Activated T-cell treated with anti-CD3 and anti-CD28 coated beads, Interleukin-2, amount 50 U/mL, for 4 hours (primary cell): ENCODE measurements at regions not wholly inside any gene's neighbourhood (a gene's known extent, or its start where the extent isn't known, plus 50 kb on each side); places are given as distances from the start of the nearest gene placed in this dataset.

ENCODE experiments used
- ATAC-seq, 2 donors: fragments of 200-7000 bp; cut with Tn5 transposase; one replicate each; pipeline ENCODE4 v1.10.0; 2021
- DNase-seq: peaks from one replicate; pipeline ENCODE4 v3.0.0-alpha.2; 2020
- H3K27me3 Mint-ChIP-seq: one replicate; pipeline ENCODE4 v1.8.0; 2021; ENCODE audit warnings: low read depth, mixed read lengths
- H3K36me3 Mint-ChIP-seq: one replicate; pipeline ENCODE4 v1.8.0; 2022; ENCODE audit warnings: mixed read lengths; ENCODE audit not compliant: insufficient read depth
- H3K4me1 Mint-ChIP-seq: one replicate; pipeline ENCODE4 v1.8.0; 2021; ENCODE audit warnings: low read depth, mixed read lengths
- H3K4me3 Mint-ChIP-seq: one replicate; pipeline ENCODE4 v1.8.0; 2021; ENCODE audit warnings: mild to moderate bottlenecking, moderate library complexity, mixed read lengths
- H3K9me3 Mint-ChIP-seq: one replicate; pipeline ENCODE4 v1.8.0; 2021; ENCODE audit warnings: mixed read lengths

DNA sequence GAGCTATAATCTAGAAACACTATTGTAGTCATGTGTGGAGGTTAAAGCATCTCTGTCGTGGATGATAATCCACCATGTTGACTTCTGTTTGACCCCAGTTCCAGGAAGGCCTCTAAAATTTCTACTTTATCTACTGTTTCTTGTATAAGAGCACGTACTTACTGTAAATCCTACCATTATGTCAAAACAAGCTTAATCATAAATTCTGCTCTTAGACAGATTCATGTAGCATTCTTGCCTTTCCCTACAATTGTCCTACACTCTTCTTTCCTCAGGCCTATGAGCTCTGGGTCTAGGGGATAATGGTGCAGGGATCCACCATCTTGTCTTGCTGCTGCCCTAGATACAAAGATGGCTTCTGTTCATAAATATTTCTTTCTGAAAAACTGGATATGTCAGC lies 2594.3 kb downstream of the ARAP2 start:
- Mint-ChIP-seq H3K36me3 (no peaks in the 10 kb centered on the region), H3K9me3 (peaks cover 14% of the 10 kb centered on the region), H3K4me1 (no peaks in the 10 kb centered on the region), H3K4me3 (no peak overlapping the region), H3K27me3 (no peaks in the 10 kb centered on the region)
- ATAC-seq: no peak
- no peak for DNase-seq

DNA sequence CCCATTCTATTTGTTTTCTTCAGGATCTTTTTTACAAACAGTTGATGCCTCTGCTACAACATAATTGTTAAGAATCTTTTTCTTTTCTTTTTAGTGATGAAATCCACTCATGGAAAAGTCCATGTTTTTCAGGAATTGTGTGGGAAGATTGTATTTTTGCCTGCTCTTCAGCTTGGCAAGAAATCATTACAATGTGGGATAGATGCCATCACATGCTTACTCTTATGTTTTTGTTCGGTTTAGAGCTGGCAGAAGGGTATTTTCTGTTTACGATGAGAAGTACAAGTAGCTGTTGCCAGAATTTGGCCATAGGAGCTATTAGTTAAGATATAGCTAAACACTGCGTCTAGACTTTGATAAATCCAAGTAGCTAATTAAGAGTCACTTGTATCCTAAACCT lies 2585.3 kb downstream of the ARAP2 start:
- Mint-ChIP-seq H3K4me1 (no peaks in the 10 kb centered on the region), H3K27me3 (no peaks in the 10 kb centered on the region), H3K4me3 (no peak overlapping the region), H3K36me3 (no peaks in the 10 kb centered on the region), H3K9me3 (peaks cover 22% of the 10 kb centered on the region)
- DNase-seq (no peak), ATAC-seq (no peak)

DNA sequence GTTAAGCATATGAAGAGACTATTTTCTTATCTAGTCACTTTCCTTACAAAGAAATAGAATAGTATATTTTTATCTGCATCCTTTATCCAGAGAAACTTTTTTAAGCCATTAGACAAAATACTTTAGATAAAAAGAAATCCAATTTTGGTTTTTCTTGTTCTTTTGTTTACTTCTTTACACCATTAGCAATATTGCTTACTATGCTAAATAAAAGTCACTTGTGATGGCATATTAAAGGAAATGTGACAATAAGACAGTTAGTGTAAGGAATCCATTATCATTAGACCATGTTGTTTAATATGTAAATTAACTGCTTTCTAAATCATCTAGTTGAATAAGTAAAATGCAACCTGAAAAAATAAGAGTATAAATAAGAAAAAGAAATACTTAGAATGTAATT lies 2582.7 kb downstream of the ARAP2 start:
- ATAC-seq: no peak
- H3K9me3 Mint-ChIP-seq: peaks cover 40% of the 10 kb centered on the region
- no peaks in the 10 kb centered on the region for H3K4me1 Mint-ChIP-seq

DNA sequence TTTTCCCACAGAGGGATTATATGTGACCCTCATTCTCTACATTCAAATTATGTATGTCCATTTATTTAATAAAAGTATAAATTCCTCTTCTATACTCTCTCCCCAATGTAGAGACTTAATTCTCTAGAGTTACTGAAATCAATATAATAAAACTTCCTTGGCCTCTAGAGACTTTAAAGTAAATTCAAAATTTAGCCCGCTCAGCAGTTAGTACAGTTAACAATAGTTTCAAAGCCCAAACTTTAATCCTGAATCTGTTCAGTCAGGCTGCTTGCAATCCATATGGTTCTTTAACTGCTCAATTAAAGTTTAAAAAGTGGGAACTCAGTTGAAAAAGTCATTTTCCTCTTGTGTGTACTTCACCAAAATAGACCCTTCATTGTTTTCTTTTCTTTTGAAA lies 2558.4 kb downstream of the ARAP2 start:
- no peak overlapping the region for H3K4me3 Mint-ChIP-seq
- no peak for DNase-seq
- peaks cover 22% of the 10 kb centered on the region for H3K9me3 Mint-ChIP-seq
- no peaks in the 10 kb centered on the region for H3K4me1 Mint-ChIP-seq
- ATAC-seq: no peak
- H3K27me3 Mint-ChIP-seq: no peaks in the 10 kb centered on the region
- H3K36me3 Mint-ChIP-seq: no peaks in the 10 kb centered on the region

More for the DNA sequence above, 2582.7 kb downstream of the ARAP2 start:
- no peaks in the 10 kb centered on the region for H3K36me3 Mint-ChIP-seq
- DNase-seq: no peak
- no peaks in the 10 kb centered on the region for H3K27me3 Mint-ChIP-seq
- no peak overlapping the region for H3K4me3 Mint-ChIP-seq

DNA sequence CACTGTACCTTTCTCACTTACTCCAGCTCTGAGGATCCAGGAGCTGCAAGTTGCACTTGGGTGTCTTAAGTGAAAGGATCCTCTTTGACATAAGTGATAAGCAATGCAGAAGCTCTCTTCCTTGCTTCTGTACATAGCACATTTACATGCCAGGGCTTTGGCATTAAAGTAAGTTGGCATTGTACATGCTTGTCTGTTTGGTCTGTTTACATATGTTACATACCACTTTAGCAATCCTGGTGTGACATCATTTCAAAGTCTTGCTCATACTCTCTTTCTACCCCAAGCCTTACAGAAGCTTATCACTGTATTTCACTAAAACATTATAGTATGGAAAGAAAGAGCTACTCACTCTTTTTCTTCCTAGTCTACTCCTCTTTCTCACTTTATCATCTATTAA lies 2548.3 kb downstream of the ARAP2 start:
- Mint-ChIP-seq H3K9me3 (peaks cover 10% of the 10 kb centered on the region), H3K4me3 (no peak overlapping the region), H3K4me1 (no peaks in the 10 kb centered on the region), H3K27me3 (no peaks in the 10 kb centered on the region), H3K36me3 (no peaks in the 10 kb centered on the region)
- ATAC-seq: no peak
- DNase-seq: no peak

DNA sequence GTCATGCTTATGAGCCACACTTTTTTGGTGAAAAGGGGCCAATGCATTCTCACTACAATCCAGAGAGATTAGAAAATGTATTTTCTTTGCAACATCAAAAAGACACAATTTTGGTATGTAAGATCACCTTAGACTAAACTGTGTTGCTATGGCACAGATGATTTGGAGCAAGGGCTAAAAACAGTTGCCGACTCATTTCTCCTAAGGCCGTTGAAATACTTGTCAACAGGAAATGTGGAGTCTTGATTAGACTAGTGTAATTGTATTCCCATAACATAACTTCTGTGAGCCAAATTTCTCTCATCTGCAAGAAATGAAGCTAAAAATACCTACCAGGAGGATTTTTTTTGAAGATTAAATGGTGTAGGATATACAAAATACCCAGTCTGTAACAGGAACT lies 2547.7 kb downstream of the ARAP2 start:
- Mint-ChIP-seq H3K27me3 (no peaks in the 10 kb centered on the region), H3K4me1 (no peaks in the 10 kb centered on the region), H3K36me3 (no peaks in the 10 kb centered on the region), H3K4me3 (no peak overlapping the region), H3K9me3 (peaks cover 10% of the 10 kb centered on the region)
- no peak for ATAC-seq
- DNase-seq: no peak

DNA sequence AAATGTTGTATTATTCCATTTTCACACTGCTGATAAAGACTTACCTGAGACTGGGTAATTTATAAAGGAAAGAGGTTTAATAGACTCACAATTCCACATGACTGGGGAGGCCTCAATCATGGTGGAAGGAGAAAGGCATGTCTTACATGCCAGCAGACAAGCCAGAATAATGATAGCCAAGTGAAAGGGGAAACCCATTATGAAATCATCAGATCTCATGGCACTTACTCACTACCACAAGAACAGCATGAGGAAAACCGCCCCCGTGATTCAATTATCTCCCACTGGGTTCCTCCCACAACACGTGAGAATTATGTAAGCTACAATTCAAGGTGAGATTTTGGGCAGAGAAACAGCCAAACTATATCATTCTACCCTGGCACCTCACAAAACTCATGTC lies 2535.1 kb downstream of the ARAP2 start:
- Mint-ChIP-seq H3K4me1 (no peaks in the 10 kb centered on the region), H3K4me3 (no peak overlapping the region), H3K9me3 (peaks cover 24% of the 10 kb centered on the region), H3K27me3 (no peaks in the 10 kb centered on the region), H3K36me3 (no peaks in the 10 kb centered on the region)
- no peak for ATAC-seq
- DNase-seq: no peak

DNA sequence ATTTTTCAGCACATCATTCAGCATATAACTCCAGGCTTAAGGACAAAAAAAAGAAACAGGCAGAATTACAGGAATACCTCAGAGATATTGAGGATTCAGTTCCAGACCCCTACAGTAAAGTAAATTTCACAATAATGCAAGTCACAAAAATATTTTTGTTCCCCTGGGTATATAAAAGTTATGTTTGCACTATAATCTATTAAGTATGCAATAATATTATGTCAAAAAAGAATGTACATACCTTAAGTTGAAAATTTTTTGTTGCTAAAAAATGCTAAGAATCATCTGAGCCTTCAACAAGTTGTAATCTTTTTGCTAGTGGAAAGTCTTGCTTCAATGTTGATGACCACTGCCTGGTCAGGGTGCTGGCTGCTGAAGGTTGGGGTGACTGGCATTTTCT lies 2532.5 kb downstream of the ARAP2 start:
- DNase-seq (no peak), ATAC-seq (no peak)
- H3K4me3 Mint-ChIP-seq: no peak overlapping the region
- H3K27me3 Mint-ChIP-seq: no peaks in the 10 kb centered on the region
- no peaks in the 10 kb centered on the region for H3K36me3 Mint-ChIP-seq
- no peaks in the 10 kb centered on the region for H3K4me1 Mint-ChIP-seq
- peaks cover 14% of the 10 kb centered on the region for H3K9me3 Mint-ChIP-seq

DNA sequence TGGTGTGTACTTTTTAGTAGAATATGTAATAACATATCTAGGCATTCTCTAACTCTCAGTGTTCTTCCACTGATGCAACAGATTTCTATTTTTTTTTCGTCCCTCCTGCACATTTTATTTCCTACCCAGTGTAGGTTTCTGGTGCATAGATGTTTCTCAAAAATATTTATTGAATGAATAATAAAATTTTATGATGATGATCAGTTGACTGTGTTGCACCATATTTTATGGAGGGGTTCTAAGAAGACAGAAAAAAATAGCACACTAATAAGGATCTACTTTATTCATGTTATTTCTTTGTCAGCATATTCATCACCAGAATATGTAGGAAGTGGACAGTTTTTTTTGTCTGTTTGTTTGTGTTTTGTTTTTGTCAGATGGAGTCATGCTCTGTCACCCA lies 2529.3 kb downstream of the ARAP2 start:
- Mint-ChIP-seq H3K4me3 (no peak overlapping the region), H3K27me3 (no peaks in the 10 kb centered on the region), H3K4me1 (no peaks in the 10 kb centered on the region), H3K36me3 (no peaks in the 10 kb centered on the region), H3K9me3 (peaks cover 7% of the 10 kb centered on the region)
- ATAC-seq (no peak), DNase-seq (no peak)

DNA sequence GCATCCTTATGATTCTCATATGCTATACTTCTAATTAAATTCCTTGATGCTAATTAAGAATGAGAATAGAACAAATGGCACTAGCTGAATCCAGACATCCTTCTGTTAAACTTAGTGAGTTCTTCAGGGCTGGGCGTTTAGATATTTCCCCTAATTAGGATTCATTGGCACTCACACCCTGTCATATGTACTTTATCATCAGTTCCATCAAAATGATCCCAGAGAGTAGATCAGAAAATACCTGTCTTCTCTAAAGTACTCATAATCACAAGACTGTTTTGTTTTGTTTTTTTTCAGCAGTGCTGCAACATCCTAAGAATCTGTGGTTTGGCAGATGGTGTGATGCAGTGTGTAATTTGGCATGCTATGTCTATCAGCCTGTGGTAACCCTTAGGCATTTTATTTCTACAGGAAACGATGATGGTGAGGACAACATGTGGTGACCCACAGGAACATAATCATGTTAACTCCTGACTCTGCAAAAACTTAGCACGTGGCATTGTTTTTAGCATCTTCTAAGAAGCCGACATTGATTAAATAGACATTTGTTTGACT lies 2528.4 kb downstream of the ARAP2 start:
- Mint-ChIP-seq H3K4me1 (no peaks in the 10 kb centered on the region), H3K4me3 (no peak overlapping the region), H3K9me3 (peaks cover 2% of the 10 kb centered on the region), H3K27me3 (no peaks in the 10 kb centered on the region), H3K36me3 (no peaks in the 10 kb centered on the region)
- ATAC-seq (no peak), DNase-seq (no peak)

DNA sequence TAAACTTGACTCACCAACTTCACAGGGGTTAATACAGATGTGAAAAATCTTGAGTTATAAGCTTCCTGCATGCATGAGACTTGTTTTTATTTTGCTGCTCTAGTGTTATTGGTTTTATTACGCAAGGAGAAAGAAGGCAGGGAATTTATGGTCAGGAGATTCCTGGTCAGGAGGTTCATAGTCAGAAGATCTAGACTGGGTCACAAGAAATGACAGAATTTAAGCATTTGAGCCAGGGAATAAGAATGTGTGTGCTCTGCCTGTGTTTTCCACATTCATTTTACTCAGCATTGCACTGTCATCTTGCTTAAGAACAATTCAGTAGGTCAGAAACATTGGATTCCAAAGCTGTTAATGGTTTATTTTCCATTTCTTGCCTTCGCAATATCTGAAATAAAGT lies 2522.1 kb downstream of the ARAP2 start:
- H3K36me3 Mint-ChIP-seq: no peaks in the 10 kb centered on the region
- no peaks in the 10 kb centered on the region for H3K27me3 Mint-ChIP-seq
- no peak overlapping the region for H3K4me3 Mint-ChIP-seq
- no peaks in the 10 kb centered on the region for H3K4me1 Mint-ChIP-seq
- no peak for DNase-seq
- no peaks in the 10 kb centered on the region for H3K9me3 Mint-ChIP-seq
- ATAC-seq: no peak

DNA sequence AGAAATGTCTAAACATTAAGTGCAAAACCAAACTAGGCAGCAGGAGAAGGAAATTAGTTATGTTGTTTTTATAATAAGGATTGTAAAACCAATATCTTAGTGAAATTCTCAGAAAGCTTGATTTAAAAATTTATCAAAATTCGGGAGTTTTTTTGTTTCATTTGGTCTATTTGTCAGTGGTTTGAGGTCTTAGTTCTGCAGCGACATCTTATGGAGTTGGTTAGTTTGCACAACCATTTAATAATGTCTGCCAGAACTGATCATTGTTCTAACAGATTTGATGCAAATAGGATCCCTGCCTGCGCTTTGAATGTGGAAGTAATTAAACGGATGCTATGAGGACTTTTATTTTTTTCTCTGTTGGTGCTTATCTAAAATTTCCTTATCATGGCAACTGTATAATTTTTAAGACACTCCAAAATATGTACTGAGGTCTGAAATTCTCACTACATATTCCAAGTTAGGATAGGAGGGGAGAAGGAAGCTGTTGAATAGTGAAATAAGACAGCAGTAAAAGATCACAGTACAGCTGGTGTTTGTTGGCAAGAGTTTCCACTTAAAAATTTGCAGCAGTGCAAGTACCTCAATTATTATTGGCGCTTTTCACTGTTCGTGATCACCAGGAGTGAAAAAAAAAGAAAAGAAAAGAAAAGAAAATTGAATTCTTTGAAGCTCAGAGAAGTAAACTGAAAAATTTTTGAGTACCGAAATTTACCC lies 2521.4 kb downstream of the ARAP2 start:
- H3K36me3 Mint-ChIP-seq: no peaks in the 10 kb centered on the region
- no peaks in the 10 kb centered on the region for H3K27me3 Mint-ChIP-seq
- DNase-seq (no peak), ATAC-seq (no peak)
- H3K4me1 Mint-ChIP-seq: no peaks in the 10 kb centered on the region
- H3K4me3 Mint-ChIP-seq: no peak overlapping the region
- H3K9me3 Mint-ChIP-seq: no peaks in the 10 kb centered on the region

DNA sequence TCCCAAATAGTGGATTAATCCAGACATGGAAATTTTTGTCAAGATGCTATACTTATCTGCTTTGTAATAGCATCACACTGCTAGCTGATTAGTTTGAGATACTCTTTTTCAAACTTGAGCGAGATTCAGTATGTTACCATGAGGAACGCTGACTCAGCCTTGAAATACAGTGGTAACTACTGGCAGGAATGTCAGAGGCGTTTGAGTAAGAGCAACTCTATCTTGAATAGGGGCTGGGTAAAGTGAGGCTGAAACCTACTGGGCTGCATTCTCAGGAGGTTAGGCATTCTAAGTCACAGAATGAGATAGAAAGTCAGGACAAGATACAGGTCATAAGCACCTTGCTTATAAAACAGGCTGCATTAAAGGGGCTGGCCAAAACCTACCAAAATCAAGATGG lies 2519.6 kb downstream of the ARAP2 start:
- no peak for DNase-seq
- Mint-ChIP-seq H3K36me3 (no peaks in the 10 kb centered on the region), H3K9me3 (no peaks in the 10 kb centered on the region)

DNA sequence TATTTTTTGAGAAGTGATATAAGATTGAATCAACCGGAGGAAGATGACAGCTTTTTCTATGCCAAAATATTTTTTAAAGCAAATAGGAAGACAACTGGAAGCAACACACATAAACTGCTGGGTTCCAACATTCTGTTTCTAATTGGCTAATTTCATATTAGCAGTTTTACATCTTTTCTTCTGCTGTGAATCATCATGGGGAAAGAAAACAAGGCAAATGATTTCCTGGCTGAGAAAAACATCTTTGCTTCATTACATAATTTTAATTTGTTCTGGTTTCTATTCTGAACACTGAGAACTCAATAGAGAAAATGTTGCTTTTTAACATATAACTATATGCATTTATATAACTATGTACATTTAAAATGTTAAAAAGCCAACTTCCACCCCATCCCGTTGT lies 2518.5 kb downstream of the ARAP2 start:
- ATAC-seq: no peak
- Mint-ChIP-seq H3K9me3 (no peaks in the 10 kb centered on the region), H3K4me3 (no peak overlapping the region), H3K4me1 (no peaks in the 10 kb centered on the region), H3K36me3 (no peaks in the 10 kb centered on the region), H3K27me3 (no peaks in the 10 kb centered on the region)
- no peak for DNase-seq

More for the DNA sequence above, 2519.6 kb downstream of the ARAP2 start:
- no peaks in the 10 kb centered on the region for H3K4me1 Mint-ChIP-seq
- ATAC-seq: no peak
- H3K27me3 Mint-ChIP-seq: no peaks in the 10 kb centered on the region
- H3K4me3 Mint-ChIP-seq: no peak overlapping the region

DNA sequence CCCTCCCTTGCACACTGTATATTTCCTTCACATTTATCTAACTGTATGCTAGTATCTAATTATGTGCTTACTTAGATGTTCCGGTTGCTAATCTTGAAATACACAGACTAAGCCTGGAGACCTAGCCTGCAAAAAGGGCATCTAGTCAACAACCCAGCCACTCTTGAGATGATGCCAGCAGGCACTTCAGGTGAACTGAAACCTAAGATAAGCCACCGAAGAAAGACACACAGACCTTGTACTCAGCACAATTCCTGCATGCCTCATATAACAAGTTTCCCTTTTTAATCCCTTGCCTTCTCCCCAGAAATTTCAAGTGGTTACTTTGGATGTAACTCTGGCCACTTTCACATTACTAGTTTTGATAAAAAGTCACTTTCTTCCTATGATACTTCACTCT lies 2506.6 kb downstream of the ARAP2 start:
- H3K4me3 Mint-ChIP-seq: no peak overlapping the region
- H3K36me3 Mint-ChIP-seq: no peaks in the 10 kb centered on the region
- H3K9me3 Mint-ChIP-seq: peaks cover 12% of the 10 kb centered on the region
- no peak for DNase-seq
- H3K4me1 Mint-ChIP-seq: no peaks in the 10 kb centered on the region
- H3K27me3 Mint-ChIP-seq: no peaks in the 10 kb centered on the region
- no peak for ATAC-seq
